ENCODE measurements at regions not wholly inside any gene's neighbourhood (a gene's known extent, or its start where the extent isn't known, plus 50 kb on each side); places are given as distances from the start of the nearest gene placed in this dataset.
"Not testable (repeated sequence)": the region's sequence is repeated elsewhere in the genome, so short reads cannot be mapped to it uniquely, and the experiment has no call there.

GRCh38 chr3:11908981-11909698 is 62.5 kb upstream of the TAMM41 start:
- no peak overlapping the region for H3K9ac ChIP-seq (ENCODE audit: low read depth, low read length, poor library complexity, severe bottlenecking)
- H3K4me1 ChIP-seq (ENCODE audit: insufficient read depth, low read length, poor library complexity, severe bottlenecking): no peaks in the 10 kb centered on the region
- H3K4me3 ChIP-seq (ENCODE audit: low read length, poor library complexity, severe bottlenecking): no peak overlapping the region
- H3K36me3 ChIP-seq (ENCODE audit: insufficient read depth, low read length): no peaks in the 10 kb centered on the region
- no peaks in the 10 kb centered on the region for H3K9me3 ChIP-seq (ENCODE audit: insufficient read depth, low read depth, low read length)
- no peak overlapping the region for H3K4me2 ChIP-seq (ENCODE audit: low read depth, low read length, poor library complexity, severe bottlenecking)
- H3F3A ChIP-seq (ENCODE audit: low read depth): no peaks in the 10 kb centered on the region
- H3K79me2 ChIP-seq (ENCODE audit: insufficient read depth, low read length): no peaks in the 10 kb centered on the region
- H2AFZ ChIP-seq (ENCODE audit: low read length): no peak overlapping the region
- TF ChIP-seq, protein P1, sequence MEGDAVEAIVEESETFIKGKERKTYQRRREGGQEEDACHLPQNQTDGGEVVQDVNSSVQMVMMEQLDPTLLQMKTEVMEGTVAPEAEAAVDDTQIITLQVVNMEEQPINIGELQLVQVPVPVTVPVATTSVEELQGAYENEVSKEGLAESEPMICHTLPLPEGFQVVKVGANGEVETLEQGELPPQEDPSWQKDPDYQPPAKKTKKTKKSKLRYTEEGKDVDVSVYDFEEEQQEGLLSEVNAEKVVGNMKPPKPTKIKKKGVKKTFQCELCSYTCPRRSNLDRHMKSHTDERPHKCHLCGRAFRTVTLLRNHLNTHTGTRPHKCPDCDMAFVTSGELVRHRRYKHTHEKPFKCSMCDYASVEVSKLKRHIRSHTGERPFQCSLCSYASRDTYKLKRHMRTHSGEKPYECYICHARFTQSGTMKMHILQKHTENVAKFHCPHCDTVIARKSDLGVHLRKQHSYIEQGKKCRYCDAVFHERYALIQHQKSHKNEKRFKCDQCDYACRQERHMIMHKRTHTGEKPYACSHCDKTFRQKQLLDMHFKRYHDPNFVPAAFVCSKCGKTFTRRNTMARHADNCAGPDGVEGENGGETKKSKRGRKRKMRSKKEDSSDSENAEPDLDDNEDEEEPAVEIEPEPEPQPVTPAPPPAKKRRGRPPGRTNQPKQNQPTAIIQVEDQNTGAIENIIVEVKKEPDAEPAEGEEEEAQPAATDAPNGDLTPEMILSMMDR (conservative IDR thresholded peaks at IDR 0.05; ENCODE audit: low read length): no peak
- no peak for TF ChIP-seq EZH2phosphoT487 (IDR thresholded peaks at IDR 0.05; ENCODE audit: borderline replicate concordance)
- H4K20me1 ChIP-seq (ENCODE audit: insufficient read depth, low read length, poor library complexity, severe bottlenecking): no peaks in the 10 kb centered on the region
- H3K9me2 ChIP-seq (replicated peaks; ENCODE audit: low read depth, low read length): no peaks in the 10 kb centered on the region
- H3K27me3 ChIP-seq (ENCODE audit: insufficient read depth, low read length, poor library complexity, severe bottlenecking): no peaks in the 10 kb centered on the region

DNA sequence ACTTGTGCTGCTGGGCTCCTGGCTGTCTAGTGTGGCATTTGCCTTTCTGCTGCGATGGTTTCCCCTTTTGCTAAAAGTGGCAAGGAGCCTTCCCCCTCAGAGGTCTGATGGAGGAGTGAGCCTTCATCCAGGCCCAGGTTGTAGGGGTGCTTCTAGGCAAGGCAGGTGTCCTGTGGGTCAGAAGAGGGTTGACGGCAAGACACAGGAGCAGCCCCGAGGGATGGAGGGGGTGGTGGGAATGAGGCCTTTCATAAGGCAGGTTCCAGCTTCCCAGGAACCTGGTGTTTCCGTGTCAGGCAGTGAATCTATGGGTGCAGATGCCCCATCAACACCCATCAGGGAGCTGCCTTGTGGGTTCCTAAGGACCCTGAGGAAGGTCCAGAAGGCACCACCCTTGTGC is 63.0 kb upstream of the TAMM41 start:
- H3F3A ChIP-seq (ENCODE audit: low read depth): no peaks in the 10 kb centered on the region

DNA sequence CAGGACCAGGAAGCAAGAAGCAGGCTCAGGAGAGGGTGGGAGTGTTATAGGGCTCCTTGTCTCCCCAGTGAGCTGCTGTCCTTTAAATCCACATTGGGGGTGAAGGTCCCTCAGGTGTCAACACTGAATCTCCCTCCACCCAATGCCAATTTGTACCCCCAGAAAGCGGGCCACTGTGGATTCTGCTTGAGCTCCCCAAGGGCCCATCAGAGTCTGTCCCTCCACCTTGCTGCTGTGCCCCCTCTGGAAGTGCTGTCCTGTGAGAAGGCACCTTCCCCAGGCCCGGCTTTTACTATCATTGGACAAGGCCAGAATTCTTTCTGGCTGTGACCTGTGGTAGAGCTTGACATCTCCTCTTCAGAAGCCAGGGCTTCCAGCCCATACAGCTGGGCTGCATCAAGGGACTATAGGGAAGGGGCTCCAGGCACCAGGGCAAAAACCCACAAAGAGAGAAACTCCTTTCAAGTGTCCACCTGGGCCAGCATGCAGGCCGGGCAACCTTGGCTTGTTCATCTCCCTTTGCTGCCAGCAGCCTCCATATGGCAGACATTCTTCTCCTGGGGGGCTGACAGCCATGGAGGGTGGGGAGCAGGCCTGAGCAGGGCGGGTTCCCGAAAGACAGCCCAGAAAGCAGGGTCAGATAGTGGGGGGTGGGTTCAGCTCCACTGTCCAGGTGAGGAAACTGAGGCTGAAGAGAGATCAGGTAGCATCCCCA is 63.7 kb upstream of the TAMM41 start:
- not testable (repeated sequence) for H3F3A ChIP-seq (ENCODE audit: low read depth); H3K4me1 ChIP-seq (ENCODE audit: insufficient read depth, low read length, poor library complexity, severe bottlenecking); H3K9ac ChIP-seq (ENCODE audit: low read depth, low read length, poor library complexity, severe bottlenecking); H3K9me2 ChIP-seq (replicated peaks; ENCODE audit: low read depth, low read length); H3K4me3 ChIP-seq (ENCODE audit: low read length, poor library complexity, severe bottlenecking); H4K20me1 ChIP-seq (ENCODE audit: insufficient read depth, low read length, poor library complexity, severe bottlenecking); H3K4me2 ChIP-seq (ENCODE audit: low read depth, low read length, poor library complexity, severe bottlenecking); H3K9me3 ChIP-seq (ENCODE audit: insufficient read depth, low read depth, low read length); H3K36me3 ChIP-seq (ENCODE audit: insufficient read depth, low read length); H3K79me2 ChIP-seq (ENCODE audit: insufficient read depth, low read length); H3K27me3 ChIP-seq (ENCODE audit: insufficient read depth, low read length, poor library complexity, severe bottlenecking); H2AFZ ChIP-seq (ENCODE audit: low read length)

More for the DNA sequence above, 63.0 kb upstream of the TAMM41 start:
- Histone ChIP-seq H2AFZ (ENCODE audit: low read length) (no peak overlapping the region), H3K79me2 (ENCODE audit: insufficient read depth, low read length) (no peaks in the 10 kb centered on the region), H3K4me1 (ENCODE audit: insufficient read depth, low read length, poor library complexity, severe bottlenecking) (no peaks in the 10 kb centered on the region), H4K20me1 (ENCODE audit: insufficient read depth, low read length, poor library complexity, severe bottlenecking) (no peaks in the 10 kb centered on the region), H3K4me2 (ENCODE audit: low read depth, low read length, poor library complexity, severe bottlenecking) (no peak overlapping the region), H3K9me2 (replicated peaks; ENCODE audit: low read depth, low read length) (no peaks in the 10 kb centered on the region), H3K9ac (ENCODE audit: low read depth, low read length, poor library complexity, severe bottlenecking) (no peak overlapping the region), H3K36me3 (ENCODE audit: insufficient read depth, low read length) (no peaks in the 10 kb centered on the region), H3K27me3 (ENCODE audit: insufficient read depth, low read length, poor library complexity, severe bottlenecking) (no peaks in the 10 kb centered on the region), H3K4me3 (ENCODE audit: low read length, poor library complexity, severe bottlenecking) (no peak overlapping the region), H3K9me3 (ENCODE audit: insufficient read depth, low read depth, low read length) (no peaks in the 10 kb centered on the region)
- TF ChIP-seq, protein P1 (conservative IDR thresholded peaks at IDR 0.05; ENCODE audit: low read length): no peak
- TF ChIP-seq EZH2phosphoT487 (IDR thresholded peaks at IDR 0.05; ENCODE audit: borderline replicate concordance): no peak
